ENCODE measurements at regions not wholly inside any gene's neighbourhood (a gene's known extent, or its start where the extent isn't known, plus 50 kb on each side); places are given as distances from the start of the nearest gene placed in this dataset.

GRCh38 chr1:5562331-5562730 lies 429.9 kb downstream of the NPHP4 start:
- H4K20me1 ChIP-seq (replicated peaks; ENCODE audit: insufficient read depth): no peaks in the 10 kb centered on the region
- no peak overlapping the region for H3K4me3 ChIP-seq
- H3K27ac Mint-ChIP-seq: no peak overlapping the region
- H3K36me3 Mint-ChIP-seq (ENCODE audit: low read depth): peaks cover 9% of the 10 kb centered on the region
- H3F3A ChIP-seq (replicated peaks; ENCODE audit: low read depth): no peaks in the 10 kb centered on the region
- H3K4me1 ChIP-seq (ENCODE audit: insufficient read depth): no peaks in the 10 kb centered on the region
- H3K4me3 Mint-ChIP-seq: no peak overlapping the region
- H3K9me2 ChIP-seq (ENCODE audit: insufficient read depth): no peaks in the 10 kb centered on the region
- no peaks in the 10 kb centered on the region for H3K79me2 ChIP-seq (replicated peaks; ENCODE audit: insufficient read depth)
- no peaks in the 10 kb centered on the region; the same call in 1 of the 2 replicates for H3K36me3 ChIP-seq (ENCODE audit: insufficient read depth)
- H3K27ac ChIP-seq (ENCODE audit: low read depth): no peak overlapping the region
- peaks cover 6% of the 10 kb centered on the region for H3K27me3 Mint-ChIP-seq (ENCODE audit: insufficient read depth, low read depth, poor library complexity)
- peaks cover 19% of the 10 kb centered on the region for H3K9me3 Mint-ChIP-seq
- no peak overlapping the region for H2AFZ ChIP-seq
- DNase-seq (ENCODE audit: low spot score) (no peak), ATAC-seq (no peak)
- H3K4me1 Mint-ChIP-seq: no peaks in the 10 kb centered on the region
- H3K27me3 ChIP-seq (ENCODE audit: insufficient read depth): no peaks in the 10 kb centered on the region
- no peak overlapping the region for H3K4me2 ChIP-seq
- no peak for TF ChIP-seq CTCF (conservative IDR thresholded peaks at IDR 0.05; ENCODE audit: low read depth in 2 of 2)

DNA sequence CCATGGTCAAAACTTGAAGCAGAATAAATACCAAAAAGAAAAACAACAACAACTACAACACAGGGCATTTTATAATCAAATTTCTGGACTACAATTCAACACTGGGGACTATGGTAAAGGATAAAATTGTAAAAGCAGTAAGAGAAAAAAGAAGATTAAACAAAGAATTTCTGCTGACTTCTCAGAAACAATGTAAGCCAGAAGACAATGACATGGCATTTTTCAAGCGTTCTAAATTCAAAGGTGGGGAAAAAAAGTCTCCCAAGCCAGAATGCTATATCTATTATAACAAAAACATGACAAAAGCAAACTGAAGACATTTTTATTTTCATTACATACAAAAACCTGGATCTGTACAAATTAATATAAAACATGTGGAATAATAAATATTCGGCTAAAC lies 433.1 kb downstream of the NPHP4 start:
- H3K4me2 ChIP-seq: no peak overlapping the region
- H3K79me2 ChIP-seq (replicated peaks; ENCODE audit: insufficient read depth): no peaks in the 10 kb centered on the region
- Mint-ChIP-seq H3K4me1 (no peaks in the 10 kb centered on the region), H3K27ac (no peak overlapping the region), H3K4me3 (no peak overlapping the region), H3K27me3 (ENCODE audit: insufficient read depth, low read depth, poor library complexity) (peaks cover 10% of the 10 kb centered on the region), H3K36me3 (ENCODE audit: low read depth) (peaks cover 16% of the 10 kb centered on the region), H3K9me3 (peaks cover 31% of the 10 kb centered on the region)
- DNase-seq (ENCODE audit: low spot score) (no peak), ATAC-seq (no peak)
- no peaks in the 10 kb centered on the region for H3K27me3 ChIP-seq (ENCODE audit: insufficient read depth)
- H3K4me3 ChIP-seq: no peak overlapping the region
- H3F3A ChIP-seq (replicated peaks; ENCODE audit: low read depth): no peaks in the 10 kb centered on the region
- H3K36me3 ChIP-seq (ENCODE audit: insufficient read depth): no peaks in the 10 kb centered on the region; the same call in 1 of the 2 replicates
- H2AFZ ChIP-seq: no peak overlapping the region
- no peak overlapping the region for H3K27ac ChIP-seq (ENCODE audit: low read depth)
- no peaks in the 10 kb centered on the region for H4K20me1 ChIP-seq (replicated peaks; ENCODE audit: insufficient read depth)
- H3K9me2 ChIP-seq (ENCODE audit: insufficient read depth): no peaks in the 10 kb centered on the region
- no peaks in the 10 kb centered on the region for H3K4me1 ChIP-seq (ENCODE audit: insufficient read depth)
- TF ChIP-seq EZH2 (IDR thresholded peaks at IDR 0.05; ENCODE audit: low read depth, unreplicated experiment) (no peak), ZNF331 (CRISPR knock-in tag; IDR thresholded peaks at IDR 0.05; ENCODE audit: low read depth) (no peak), EZH2phosphoT487 (IDR thresholded peaks at IDR 0.05; ENCODE audit: unreplicated experiment) (no peak), ETS1 (IDR thresholded peaks at IDR 0.05) (no peak), ZNF114 (CRISPR knock-in tag; IDR thresholded peaks at IDR 0.05) (no peak), CTCF (conservative IDR thresholded peaks at IDR 0.05; ENCODE audit: low read depth in 2 of 2) (no peak), CREB1 (CRISPR knock-in tag; IDR thresholded peaks at IDR 0.05; ENCODE audit: low read depth) (no peak), STAT1 (IDR thresholded peaks at IDR 0.05; ENCODE audit: unreplicated experiment) (no peak), JUNB (IDR thresholded peaks at IDR 0.05; ENCODE audit: unreplicated experiment) (no peak)
- TF ChIP-seq, protein P1, sequence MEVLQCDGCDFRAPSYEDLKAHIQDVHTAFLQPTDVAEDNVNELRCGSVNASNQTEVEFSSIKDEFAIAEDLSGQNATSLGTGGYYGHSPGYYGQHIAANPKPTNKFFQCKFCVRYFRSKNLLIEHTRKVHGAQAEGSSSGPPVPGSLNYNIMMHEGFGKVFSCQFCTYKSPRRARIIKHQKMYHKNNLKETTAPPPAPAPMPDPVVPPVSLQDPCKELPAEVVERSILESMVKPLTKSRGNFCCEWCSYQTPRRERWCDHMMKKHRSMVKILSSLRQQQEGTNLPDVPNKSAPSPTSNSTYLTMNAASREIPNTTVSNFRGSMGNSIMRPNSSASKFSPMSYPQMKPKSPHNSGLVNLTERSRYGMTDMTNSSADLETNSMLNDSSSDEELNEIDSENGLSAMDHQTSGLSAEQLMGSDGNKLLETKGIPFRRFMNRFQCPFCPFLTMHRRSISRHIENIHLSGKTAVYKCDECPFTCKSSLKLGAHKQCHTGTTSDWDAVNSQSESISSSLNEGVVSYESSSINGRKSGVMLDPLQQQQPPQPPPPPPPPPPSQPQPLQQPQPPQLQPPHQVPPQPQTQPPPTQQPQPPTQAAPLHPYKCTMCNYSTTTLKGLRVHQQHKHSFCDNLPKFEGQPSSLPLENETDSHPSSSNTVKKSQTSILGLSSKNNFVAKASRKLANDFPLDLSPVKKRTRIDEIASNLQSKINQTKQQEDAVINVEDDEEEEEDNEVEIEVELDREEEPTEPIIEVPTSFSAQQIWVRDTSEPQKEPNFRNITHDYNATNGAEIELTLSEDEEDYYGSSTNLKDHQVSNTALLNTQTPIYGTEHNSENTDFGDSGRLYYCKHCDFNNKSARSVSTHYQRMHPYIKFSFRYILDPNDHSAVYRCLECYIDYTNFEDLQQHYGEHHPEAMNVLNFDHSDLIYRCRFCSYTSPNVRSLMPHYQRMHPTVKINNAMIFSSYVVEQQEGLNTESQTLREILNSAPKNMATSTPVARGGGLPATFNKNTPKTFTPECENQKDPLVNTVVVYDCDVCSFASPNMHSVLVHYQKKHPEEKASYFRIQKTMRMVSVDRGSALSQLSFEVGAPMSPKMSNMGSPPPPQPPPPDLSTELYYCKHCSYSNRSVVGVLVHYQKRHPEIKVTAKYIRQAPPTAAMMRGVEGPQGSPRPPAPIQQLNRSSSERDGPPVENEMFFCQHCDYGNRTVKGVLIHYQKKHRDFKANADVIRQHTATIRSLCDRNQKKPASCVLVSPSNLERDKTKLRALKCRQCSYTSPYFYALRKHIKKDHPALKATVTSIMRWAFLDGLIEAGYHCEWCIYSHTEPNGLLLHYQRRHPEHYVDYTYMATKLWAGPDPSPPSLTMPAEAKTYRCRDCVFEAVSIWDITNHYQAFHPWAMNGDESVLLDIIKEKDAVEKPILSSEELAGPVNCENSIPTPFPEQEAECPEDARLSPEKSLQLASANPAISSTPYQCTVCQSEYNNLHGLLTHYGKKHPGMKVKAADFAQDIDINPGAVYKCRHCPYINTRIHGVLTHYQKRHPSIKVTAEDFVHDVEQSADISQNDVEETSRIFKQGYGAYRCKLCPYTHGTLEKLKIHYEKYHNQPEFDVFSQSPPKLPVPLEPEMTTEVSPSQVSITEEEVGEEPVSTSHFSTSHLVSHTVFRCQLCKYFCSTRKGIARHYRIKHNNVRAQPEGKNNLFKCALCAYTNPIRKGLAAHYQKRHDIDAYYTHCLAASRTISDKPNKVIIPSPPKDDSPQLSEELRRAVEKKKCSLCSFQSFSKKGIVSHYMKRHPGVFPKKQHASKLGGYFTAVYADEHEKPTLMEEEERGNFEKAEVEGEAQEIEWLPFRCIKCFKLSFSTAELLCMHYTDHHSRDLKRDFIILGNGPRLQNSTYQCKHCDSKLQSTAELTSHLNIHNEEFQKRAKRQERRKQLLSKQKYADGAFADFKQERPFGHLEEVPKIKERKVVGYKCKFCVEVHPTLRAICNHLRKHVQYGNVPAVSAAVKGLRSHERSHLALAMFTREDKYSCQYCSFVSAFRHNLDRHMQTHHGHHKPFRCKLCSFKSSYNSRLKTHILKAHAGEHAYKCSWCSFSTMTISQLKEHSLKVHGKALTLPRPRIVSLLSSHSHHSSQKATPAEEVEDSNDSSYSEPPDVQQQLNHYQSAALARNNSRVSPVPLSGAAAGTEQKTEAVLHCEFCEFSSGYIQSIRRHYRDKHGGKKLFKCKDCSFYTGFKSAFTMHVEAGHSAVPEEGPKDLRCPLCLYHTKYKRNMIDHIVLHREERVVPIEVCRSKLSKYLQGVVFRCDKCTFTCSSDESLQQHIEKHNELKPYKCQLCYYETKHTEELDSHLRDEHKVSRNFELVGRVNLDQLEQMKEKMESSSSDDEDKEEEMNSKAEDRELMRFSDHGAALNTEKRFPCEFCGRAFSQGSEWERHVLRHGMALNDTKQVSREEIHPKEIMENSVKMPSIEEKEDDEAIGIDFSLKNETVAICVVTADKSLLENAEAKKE (CRISPR knock-in tag; IDR thresholded peaks at IDR 0.05): no peak
